IMR-90 (cell line): ENCODE measurements at regions not wholly inside any gene's neighbourhood (a gene's known extent, or its start where the extent isn't known, plus 50 kb on each side); places are given as distances from the start of the nearest gene placed in this dataset.

Experiments
- ATAC-seq: fragments of 200-7000 bp; cut with Tn5 transposase; 2 replicates; pipeline ENCODE4 v1.9.1; 2020; ENCODE audit warnings: low read depth, mild to moderate bottlenecking, moderate library complexity
- BruUV-seq: library from RNA; stranded (reverse); fragments of 400-500 nt; replicated peaks from 2 replicates; lab custom pipeline; 2021; lab: Mats Ljungman, UMichigan
- CTCF ChIA-PET: fragments of 300-600 bp; formaldehyde crosslinking; extraction: SDS; loops from one replicate; lab custom pipeline; 2021; ENCODE audit warnings: antibody characterized with exemption; lab: Yijun Ruan, JAX
- POLR2A ChIA-PET: fragments of 300-600 bp; sonication (Branson Sonifier 250); formaldehyde crosslinking; loops from one replicate; lab custom pipeline; 2022; ENCODE audit warnings: antibody characterized with exemption; ENCODE audit not compliant: unreplicated experiment; lab: Charles Lee
- DNase-seq: peaks from one replicate; pipeline ENCODE4 v3.0.0; 2013
- H2AFZ ChIP-seq: replicated peaks from 2 replicates; pipeline ENCODE3; 2013; ENCODE audit warnings: low read length, mild to moderate bottlenecking; ENCODE audit not compliant: poor library complexity
- H2AK5ac ChIP-seq: 2 replicates; pipeline ENCODE4 v1.6.1; 2013; ENCODE audit warnings: low read depth, low read length, inconsistent platforms
- H2AK9ac ChIP-seq: replicated peaks from 2 replicates; pipeline ENCODE3; 2013; ENCODE audit warnings: mild to moderate bottlenecking, low read depth, low read length, moderate library complexity; ENCODE audit not compliant: poor library complexity
- H2BK120ac ChIP-seq: 2 replicates; pipeline ENCODE4 v1.6.1; 2013; ENCODE audit warnings: low read depth, low read length, inconsistent platforms
- H2BK15ac ChIP-seq: 3 replicates; pipeline ENCODE4 v1.6.1; 2013; ENCODE audit warnings: low read depth, low read length, inconsistent platforms
- H2BK20ac ChIP-seq: 2 replicates; pipeline ENCODE4 v1.6.1; 2013; ENCODE audit warnings: low read depth, mild to moderate bottlenecking, inconsistent platforms, low read length, moderate library complexity
- H2BK5ac ChIP-seq: 2 replicates; pipeline ENCODE4 v1.6.1; 2013; ENCODE audit warnings: mild to moderate bottlenecking, low read depth, low read length, inconsistent platforms; ENCODE audit not compliant: poor library complexity, severe bottlenecking
- H3K14ac ChIP-seq: replicated peaks from 2 replicates; pipeline ENCODE4 v1.6.1; 2013; ENCODE audit warnings: low read depth, low read length, inconsistent platforms
- H3K18ac ChIP-seq: 2 replicates; pipeline ENCODE4 v1.6.1; 2013; ENCODE audit warnings: low read depth, low read length, control low read depth
- H3K23ac ChIP-seq: 2 replicates; pipeline ENCODE4 v1.6.1; 2013; ENCODE audit warnings: low read depth, low read length, inconsistent platforms
- H3K27ac ChIP-seq: 2 replicates; pipeline ENCODE4 v1.5.1; 2013; ENCODE audit warnings: mild to moderate bottlenecking, control low read depth, low read length; ENCODE audit not compliant: insufficient read depth
- H3K27me3 ChIP-seq: 2 replicates; pipeline ENCODE4 v1.6.1; 2013; ENCODE audit warnings: low read length; ENCODE audit not compliant: control insufficient read depth, insufficient read depth
- H3K36me3 ChIP-seq: 2 replicates; pipeline ENCODE4 v1.6.1; 2013; ENCODE audit warnings: low read length, mixed read lengths; ENCODE audit not compliant: control insufficient read depth, insufficient read depth
- H3K4ac ChIP-seq: 2 replicates; pipeline ENCODE4 v1.6.1; 2013; ENCODE audit warnings: low read depth, low read length, inconsistent platforms
- H3K4me1 ChIP-seq: 2 replicates; pipeline ENCODE4 v1.6.1; 2013; ENCODE audit warnings: low read length, mixed read lengths; ENCODE audit not compliant: control insufficient read depth, insufficient read depth
- H3K4me2 ChIP-seq: 2 replicates; pipeline ENCODE4 v1.6.1; 2013; ENCODE audit warnings: low read depth, mild to moderate bottlenecking, control low read depth, low read length, moderate library complexity
- H3K4me3 ChIP-seq: 2 replicates; pipeline ENCODE4 v1.5.1; 2013; ENCODE audit warnings: low read depth, mild to moderate bottlenecking, control low read depth, low read length, moderate library complexity; ENCODE audit not compliant: insufficient read depth
- H3K56ac ChIP-seq: 2 replicates; pipeline ENCODE4 v1.6.1; 2013; ENCODE audit warnings: low read length, inconsistent platforms; ENCODE audit not compliant: insufficient read depth; ENCODE audit errors: extremely low read depth
- H3K79me1 ChIP-seq, 2 experiments: 2 replicates each; pipeline ENCODE4 v1.6.1; 2013; ENCODE audit warnings: low read length in 2 of 2, inconsistent platforms in 1 of 2, low read depth in 1 of 2
- H3K9ac ChIP-seq: 2 replicates; pipeline ENCODE4 v1.6.1; 2013; ENCODE audit warnings: low read depth, low read length, control low read depth
- H3K9me1 ChIP-seq: 2 replicates; pipeline ENCODE4 v1.6.1; 2013; ENCODE audit warnings: low read length, inconsistent platforms; ENCODE audit not compliant: insufficient read depth
- H3K9me3 ChIP-seq: 2 replicates; pipeline ENCODE4 v1.6.1; 2013; ENCODE audit warnings: low read length; ENCODE audit not compliant: control insufficient read depth, insufficient read depth
- H4K20me1 ChIP-seq: 2 replicates; pipeline ENCODE4 v1.6.1; 2013; ENCODE audit warnings: low read length, inconsistent platforms; ENCODE audit not compliant: insufficient read depth
- H4K5ac ChIP-seq: 2 replicates; pipeline ENCODE4 v1.6.1; 2013; ENCODE audit warnings: mild to moderate bottlenecking, low read depth, low read length, control low read depth
- H4K8ac ChIP-seq, 2 experiments: 2 replicates each; pipeline ENCODE4 v1.6.1; 2013; ENCODE audit warnings: low read depth in 2 of 2, low read length in 2 of 2, control low read depth in 1 of 2, inconsistent platforms in 1 of 2
- H4K91ac ChIP-seq: 2 replicates; pipeline ENCODE4 v1.6.1; 2013; ENCODE audit warnings: low read depth, low read length, inconsistent platforms; ENCODE audit not compliant: insufficient read depth
- MAFK ChIP-seq: IDR thresholded peaks from 2 replicates; pipeline ENCODE4 v1.6.1; 2012; ENCODE audit warnings: low read depth, low read length, improper control_type of control experiment
- WGBS, 2 experiments: methylation state at CpG; one replicate each; pipeline versions ENCODE4 v1.1.5 to v1.1.7; 2013; ENCODE audit warnings: missing lambda C conversion rate in 2 of 2; ENCODE audit not compliant: insufficient read length in 1 of 2; ENCODE audit errors: extremely low coverage in 2 of 2; 5-methylcytosine and 5-hydroxymethylcytosine counted together
- dilution Hi-C: fragments of 300-500 bp; cut with HindIII; formaldehyde crosslinking; loops from one replicate; pipeline ENCODE4 v1.14.3; 2018; ENCODE audit warnings: low sequenced_read_pairs; ENCODE audit not compliant: unreplicated experiment
- in situ Hi-C: fragments of 300-500 bp; cut with MboI; formaldehyde crosslinking; loops from 3 replicates; pipeline ENCODE4 v1.14.3; 2019; ENCODE audit warnings: low sequenced_read_pairs, inconsistent platforms, mixed read lengths
- intact Hi-C: fragments of 100-400 bp; cut with micrococcal nuclease; formaldehyde crosslinking; loops from 2 replicates; pipeline ENCODE4 v1.10.0; 2022

DNA sequence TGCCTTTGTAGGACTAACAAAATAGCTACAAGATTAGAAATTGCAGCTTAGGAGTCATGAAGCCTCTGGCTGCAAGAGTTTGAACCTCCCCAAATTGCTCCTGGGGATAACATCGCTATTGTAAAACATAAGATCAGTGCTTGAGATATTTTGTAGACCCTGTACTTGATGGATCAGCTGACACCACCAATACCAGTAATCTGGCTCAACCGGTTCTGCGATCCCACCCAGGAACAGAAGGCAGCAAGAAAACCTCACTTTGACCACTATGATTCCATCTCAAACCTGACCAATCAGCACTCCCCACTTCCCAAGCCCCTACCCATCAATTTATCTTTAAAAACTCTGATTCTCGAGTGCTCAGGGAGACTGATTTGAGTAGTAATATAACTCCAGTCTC lies 206.9 kb upstream of the ADRA1D start:
- Histone ChIP-seq H3K4ac (no peak overlapping the region), H3K9ac (no peak overlapping the region), H3K4me3 (no peak overlapping the region), H3K14ac (no peak overlapping the region), H2BK20ac (no peak overlapping the region), H4K20me1 (no peaks in the 10 kb centered on the region), H3K27ac (no peak overlapping the region), H2BK15ac (no peak overlapping the region), H3K56ac (no peak overlapping the region), H3K9me3 (no peaks in the 10 kb centered on the region), H4K91ac (no peak overlapping the region), H2AK9ac (no peak overlapping the region), H3K4me2 (no peak overlapping the region), H2BK120ac (no peak overlapping the region), H3K27me3 (no peaks in the 10 kb centered on the region), H4K8ac (no peak overlapping the region), H3K4me1 (peaks cover 2% of the 10 kb centered on the region), H3K79me1 (no peaks in the 10 kb centered on the region), H2AK5ac (no peak overlapping the region), H3K18ac (no peak overlapping the region), H3K36me3 (no peaks in the 10 kb centered on the region), H2BK5ac (no peak overlapping the region), H2AFZ (no peak overlapping the region), H4K5ac (no peak overlapping the region), H3K9me1 (no peaks in the 10 kb centered on the region), H3K23ac (no peak overlapping the region)
- no CpG with 5 or more reads among the region's 4 CpGs for WGBS, 2 experiments
- ChIA-PET CTCF (no interaction called here), POLR2A (no interaction called here)
- no TSS peak for BruUV-seq
- intact Hi-C loops = no loop called here
- dilution Hi-C loops = no loop called here
- in situ Hi-C loops = no loop called here
- DNase-seq (no peak), ATAC-seq (no peak)
- TF ChIP-seq MAFK = no peak
